ENCODE measurements at regions not wholly inside any gene's neighbourhood (a gene's known extent, or its start where the extent isn't known, plus 50 kb on each side); places are given as distances from the start of the nearest gene placed in this dataset.

DNA sequence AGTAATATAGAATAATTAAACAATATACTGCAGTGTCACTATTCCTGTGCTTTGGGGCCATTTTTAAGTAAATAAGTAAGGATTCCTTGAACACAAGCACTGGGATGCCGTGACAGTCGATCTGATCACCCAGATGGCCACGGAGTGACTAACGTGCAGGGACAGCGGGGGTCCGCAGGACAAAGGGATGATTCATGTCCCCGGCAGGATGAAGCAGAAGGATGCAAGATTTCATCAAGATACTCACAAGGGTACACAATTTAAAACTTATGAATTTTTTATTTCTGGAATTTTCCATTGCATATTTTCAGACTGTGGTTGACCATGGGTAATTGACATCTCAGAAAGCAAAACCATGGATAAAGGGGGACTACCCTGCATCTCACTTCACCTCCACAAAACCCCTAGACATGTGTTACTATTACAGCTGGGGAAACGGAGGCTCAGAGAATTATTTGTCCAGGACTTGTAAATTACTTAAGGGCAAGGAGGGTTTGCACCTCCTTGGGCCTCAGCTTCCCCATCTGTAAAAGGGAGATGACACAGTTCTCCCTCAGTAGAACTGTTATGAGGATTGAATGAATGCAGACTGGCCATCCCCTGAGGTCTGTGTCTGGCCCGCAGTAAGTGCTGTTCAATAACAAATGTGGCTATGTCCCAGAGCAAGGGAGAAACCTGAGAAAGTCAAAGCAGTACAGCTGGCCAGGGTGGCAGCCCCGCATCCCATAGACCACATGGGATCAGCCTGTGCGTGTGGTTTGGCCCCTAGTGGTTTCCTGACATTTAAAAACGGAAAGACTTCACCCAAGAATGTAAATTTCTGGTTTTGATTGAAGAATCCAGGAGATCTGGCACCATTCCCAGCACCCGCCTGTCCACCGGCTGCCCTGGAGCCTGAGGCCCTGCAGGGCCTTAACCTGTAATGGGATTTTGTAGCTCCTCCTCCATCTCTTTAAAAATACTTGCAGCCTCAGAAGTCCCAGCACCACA is 235.5 kb downstream of the BMP7 start:
- DNase-seq: no peak

DNA sequence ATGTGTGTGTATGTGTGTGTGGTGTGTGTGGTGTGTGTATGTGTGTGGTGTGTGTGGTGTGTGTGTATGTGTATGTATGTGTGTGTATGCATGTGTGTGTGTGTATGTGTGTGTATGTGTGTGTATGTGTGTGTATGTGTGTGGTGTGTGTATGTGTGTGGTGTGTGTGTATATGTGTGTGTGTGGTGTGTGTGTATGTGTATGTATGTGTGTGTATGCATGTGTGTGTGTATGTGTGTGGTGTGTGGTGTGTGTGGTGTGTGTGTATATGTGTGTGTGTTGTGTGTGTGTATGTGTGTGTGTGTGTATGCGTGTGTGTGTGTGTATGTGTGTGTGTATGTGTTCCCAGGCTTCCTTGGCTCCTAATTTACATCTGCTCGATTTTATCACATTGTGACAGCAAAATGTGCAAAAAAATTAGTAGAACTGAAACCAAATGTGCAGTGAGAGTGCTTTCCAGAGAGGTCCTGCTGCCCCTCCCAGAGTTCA is 234.5 kb downstream of the BMP7 start:
- DNase-seq: no peak

- no peak for DNase-seq
Observed at GRCh38 chr20:57032847-57033246, 233.6 kb downstream of the BMP7 start.

DNA sequence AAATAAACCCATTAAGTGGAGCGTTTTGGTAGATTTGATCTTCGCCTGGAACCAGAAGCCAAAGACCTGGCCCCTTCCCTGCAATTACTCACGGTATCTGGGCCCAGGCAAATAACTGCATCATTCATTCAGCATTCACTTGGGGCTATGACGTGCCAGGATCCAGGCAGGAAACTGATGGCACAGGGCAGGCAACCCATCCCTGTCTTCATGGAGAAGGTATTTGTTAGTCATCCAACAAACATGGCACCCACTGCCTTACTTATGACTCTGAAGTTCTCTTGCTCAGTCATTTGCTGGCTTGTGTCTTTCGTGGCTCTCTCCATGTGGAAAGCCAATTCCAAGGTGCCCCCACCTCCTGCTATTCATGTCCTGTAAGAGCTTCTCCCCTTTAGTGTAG is 232.4 kb downstream of the BMP7 start:
- DNase-seq: no peak

DNA sequence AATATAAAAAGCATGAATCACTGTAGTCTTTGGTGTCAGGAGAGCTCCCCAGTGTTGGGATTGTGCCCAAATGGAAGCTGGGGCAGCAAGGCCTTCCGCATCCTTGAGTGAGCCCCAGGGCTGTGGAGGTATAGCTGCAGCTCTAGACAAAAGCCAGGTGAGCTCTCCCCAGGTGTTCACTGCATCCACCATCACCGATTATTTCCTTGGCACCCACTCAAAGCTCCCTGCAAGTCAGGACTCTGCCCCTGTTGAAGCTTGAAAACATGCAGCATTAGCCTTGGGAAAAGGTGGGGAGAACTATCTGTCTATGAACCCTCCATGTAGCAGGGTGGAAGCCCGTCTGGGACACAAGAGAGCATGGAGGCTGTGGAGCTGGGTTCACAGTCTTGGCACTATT is 228.8 kb downstream of the BMP7 start:
- no peak for DNase-seq

DNA sequence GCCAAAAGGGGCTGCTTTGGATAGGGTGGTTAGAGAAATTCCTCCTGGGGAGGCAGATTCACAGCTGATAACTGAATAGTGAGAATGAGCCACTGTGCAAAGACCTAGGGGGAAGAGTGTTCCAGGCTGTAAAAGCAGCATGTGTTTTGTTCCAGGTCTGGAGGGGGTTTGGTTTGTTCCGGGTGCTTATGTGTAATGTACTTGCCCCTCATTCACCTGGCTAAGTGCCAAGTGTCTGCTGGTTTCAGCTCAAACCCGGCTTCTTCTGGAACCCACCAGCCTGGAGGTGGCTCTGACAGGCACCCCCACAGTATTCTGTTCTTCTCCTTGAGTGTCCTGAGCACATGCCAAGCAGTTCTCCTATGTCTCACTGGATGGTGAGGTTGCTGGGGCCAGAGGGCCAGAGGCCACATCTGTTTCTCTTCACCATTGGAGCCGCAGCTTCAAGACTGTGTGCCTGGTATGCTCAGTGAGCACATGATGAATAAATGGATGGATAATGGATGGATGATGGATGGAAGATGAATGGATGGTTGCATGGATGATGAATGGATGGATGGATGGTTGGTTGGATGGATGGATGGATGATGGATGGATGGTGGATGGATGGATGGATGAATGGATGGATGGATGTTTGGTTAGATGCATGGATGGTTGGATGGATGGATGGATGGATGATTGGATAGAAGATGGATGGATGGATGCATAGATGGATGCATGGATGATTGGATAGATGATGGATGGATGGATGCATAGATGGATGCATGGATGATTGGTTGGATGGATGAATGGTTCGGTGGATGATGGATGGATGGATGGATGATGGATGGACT is 227.6 kb downstream of the BMP7 start:
- no peak for DNase-seq

DNA sequence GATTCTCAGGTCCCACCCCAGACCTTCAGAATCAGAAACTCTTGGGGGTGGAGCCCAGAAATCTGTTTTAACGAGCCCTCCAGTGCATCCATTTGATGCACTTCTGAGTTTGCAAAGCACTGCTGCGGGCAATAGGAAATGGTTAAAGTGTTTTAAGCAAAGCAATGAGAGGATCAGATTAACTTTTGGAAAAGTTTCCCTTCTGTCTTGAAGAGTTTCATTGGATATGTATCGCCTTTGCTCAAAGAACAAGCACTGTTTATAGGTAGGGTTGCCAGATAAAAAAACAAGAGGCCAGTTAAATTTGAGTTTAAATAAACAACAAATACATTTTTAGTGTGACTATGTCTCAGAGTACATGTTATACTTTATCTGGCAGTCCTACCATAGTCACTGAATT is 226.0 kb downstream of the BMP7 start:
- no peak for DNase-seq

DNA sequence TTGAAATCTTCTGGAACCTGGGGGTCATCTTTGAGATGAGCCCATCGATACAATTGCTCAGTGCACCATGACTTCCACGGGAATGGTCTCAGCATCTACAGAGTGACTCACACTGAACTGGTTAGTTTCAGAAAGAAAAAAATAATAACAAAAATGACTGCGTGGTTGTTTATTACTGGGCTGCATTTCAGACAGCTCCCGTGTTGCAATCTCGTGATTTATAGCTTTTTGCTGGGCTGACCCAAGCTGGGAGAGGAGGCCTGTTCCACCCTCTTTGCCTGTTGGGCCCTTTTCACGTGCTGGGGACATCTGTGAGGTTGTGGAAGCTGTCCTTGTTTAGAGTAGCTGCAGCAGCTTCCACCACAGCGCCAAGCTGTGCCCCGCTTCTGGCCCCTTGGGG is 225.5 kb downstream of the BMP7 start:
- DNase-seq: no peak

DNA sequence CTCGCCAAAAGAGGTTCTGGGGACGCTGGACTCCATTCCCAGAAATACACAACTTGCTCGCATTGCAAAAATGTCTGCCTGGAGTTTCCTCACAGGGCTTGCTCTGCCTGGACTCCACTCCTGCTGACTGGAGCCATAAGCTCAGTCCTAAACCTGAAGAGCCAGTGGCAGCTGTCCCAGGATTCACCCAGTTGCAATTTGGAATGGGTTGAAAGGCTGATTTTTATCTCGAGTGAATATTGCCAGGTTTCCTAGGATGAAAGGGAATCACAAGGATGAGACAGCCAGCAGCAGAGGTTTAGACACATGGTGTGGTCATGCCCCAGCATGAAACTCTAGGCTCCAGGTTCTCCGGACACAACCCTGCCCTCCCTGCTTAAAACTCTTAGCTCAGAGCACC is 223.3 kb downstream of the BMP7 start:
- no peak for DNase-seq

DNA sequence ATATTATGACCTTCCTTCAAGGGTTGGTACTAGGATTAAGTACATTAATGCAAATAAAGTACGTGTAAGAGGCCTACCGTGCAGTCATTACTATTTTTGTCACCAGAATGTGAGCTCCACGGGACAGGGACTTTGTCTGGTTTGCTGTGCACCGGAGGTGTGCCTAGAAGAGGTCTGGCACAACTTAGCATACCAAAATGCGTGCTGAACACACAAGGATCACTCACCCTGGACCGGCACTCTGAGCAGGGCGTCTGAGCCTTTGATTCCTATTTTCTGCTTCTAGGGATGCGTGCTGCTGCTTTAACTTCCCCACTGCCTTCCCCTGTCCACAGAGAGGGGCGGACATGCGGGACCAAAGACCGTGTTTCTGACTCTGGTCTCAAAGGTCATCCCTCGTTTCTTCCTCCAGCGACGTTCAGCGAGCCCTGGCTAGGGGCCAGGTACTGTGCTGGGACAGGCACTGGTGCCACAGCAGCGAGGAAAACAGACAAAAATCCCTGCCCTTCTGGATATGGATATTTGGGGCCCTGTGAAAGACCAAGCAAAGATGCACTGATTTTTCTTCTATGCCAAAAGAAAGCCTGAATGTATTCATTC is 222.7 kb downstream of the BMP7 start:
- DNase-seq: no peak

GRCh38 chr20:57047281-57048026 is 219.0 kb downstream of the BMP7 start:
- peak in 1 of 14 donors; percentile 3 for DNase-seq

GRCh38 chr20:57048027-57048869 is 218.2 kb downstream of the BMP7 start:
- DNase-seq: peak in 1 of 14 donors; percentile 7

- DNase-seq: no peak
Observed at GRCh38 chr20:57049296-57049695, 217.1 kb downstream of the BMP7 start.

DNA sequence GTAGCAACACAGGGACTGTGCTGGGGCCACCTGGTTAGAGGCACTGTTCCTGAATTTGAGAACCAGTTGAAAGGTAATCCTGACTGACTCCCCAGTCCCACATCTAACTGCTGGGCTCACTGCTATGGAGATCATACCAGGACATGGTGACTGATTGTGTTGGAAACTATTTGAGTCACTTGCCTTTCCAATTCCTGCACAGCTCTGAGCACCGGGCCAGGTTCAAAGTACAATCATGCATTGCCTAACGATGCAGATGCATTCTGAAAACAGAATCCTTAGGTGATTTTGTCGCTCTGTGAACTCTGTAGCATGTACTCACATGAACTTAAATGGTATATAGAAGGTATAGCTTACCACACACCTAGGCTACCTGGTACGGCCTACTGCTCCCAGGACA is 215.3 kb downstream of the BMP7 start:
- DNase-seq: no peak

DNA sequence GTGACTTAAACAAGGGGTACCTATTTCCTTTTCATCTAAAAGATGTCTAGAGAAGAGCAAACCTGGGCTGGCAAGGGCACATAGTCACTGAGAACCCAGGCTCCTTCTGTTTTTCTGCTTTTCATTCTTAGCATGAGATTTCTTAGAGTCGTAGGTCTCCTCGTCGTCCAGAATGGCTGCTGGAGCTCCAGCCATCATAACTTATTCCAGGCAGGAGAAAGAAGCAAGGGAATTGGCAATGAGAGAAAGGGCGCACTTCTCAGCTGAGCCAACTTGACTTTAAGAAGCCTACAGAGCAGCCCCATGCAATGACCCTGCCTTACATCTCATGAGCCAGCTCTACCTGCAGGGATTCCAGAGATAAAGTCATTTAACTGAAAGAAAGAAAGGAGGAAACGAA is 213.4 kb downstream of the BMP7 start:
- DNase-seq: no peak

DNA sequence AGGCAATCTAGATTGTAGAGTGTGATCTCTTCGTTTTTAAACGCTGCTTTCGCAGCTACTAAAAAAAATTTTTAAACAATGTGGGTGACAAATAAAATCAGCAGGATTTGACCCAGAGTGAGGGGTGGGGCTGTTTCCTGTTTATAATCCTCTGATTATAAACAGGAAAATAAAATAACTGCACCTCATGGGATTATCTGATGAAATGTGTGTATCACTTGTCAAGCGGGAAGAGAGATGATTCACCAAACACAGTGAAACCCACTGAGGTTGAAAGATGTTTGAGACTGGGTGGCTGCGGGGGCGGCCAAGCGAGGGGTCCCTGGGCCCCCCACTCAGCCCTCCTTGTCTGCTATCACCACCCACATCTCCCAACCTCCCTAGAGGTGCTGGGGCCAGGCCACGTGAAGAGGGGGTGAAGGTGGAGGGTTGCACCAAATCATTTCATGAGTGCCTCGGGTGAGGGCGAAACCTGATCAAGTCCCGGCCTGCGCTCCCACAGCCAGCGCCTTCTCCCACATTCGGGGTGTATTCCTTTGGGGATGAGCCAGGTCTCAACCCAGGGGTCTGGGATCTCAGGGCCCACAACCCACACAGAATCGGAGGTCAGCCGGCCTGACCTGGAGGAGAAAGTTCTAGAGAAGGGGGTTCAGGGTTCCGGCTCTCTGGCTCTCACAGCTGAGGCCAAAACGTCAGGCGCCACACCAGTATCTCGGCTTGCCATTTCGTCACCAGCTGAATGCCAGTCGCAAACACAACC is 212.5 kb downstream of the BMP7 start:
- DNase-seq: no peak

GRCh38 chr20:57055345-57055744 is 211.1 kb downstream of the BMP7 start:
- no peak for DNase-seq

- DNase-seq: no peak
Observed at GRCh38 chr20:57056651-57057050, 209.8 kb downstream of the BMP7 start.

DNA sequence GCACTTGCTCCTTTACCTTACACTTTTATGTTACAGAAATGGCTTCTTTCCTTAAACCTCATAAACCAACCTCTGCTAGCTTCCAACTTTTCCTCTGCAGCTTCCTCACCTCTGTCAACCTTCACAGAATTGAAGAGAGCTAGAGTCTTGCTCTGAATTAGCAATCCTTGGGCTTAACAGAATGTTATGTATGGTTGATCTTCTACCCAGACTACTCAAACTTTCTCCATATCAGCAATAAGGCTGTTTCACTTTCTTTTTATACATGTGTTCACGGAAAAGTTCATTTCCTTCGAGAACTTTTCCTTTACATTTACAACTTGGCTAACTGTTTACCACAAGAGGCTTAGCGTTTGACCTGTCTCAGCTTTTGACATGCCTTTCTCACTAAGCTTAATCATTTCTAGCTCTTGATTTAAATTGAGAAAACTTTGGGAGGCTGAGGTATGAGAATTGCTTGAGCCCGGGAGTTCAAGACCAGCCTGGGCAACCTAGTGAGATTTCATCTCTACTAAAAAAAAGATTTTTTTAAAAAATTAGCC is 207.3 kb downstream of the BMP7 start:
- no peak for DNase-seq

DNA sequence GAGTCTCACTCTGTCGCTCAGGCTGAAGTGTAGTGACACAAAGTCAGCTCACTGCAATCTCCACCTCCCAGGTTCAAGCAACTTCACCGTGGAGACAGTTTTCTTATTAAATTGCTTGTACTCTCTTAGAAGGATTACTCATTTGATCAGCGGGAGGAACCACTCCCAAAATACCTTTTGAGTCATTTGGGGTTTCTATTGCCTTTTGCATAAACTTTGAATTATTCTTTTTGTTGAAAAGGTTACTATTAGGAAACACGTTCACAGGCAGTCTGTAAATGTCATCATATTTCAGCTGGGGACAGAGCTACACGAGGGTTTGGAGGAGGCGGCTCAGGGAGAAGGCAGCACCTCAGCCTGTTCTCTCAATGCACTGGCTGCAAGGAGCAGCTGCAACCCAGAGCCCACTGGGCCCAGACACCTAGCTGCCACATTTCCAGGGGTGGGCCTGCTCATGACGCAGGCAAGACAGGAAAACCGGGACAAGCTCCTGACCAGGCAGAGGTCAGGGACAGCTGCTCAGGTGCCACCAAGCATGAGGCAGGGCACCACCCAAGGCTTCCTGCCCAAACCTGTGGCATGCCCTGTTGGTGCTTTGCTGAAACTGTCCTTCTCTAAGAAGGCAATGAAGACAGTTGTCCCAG is 205.9 kb downstream of the BMP7 start:
- DNase-seq: no peak
